Aorta (tissue), 5 donors: ENCODE measurements at regions not wholly inside any gene's neighbourhood (a gene's known extent, or its start where the extent isn't known, plus 50 kb on each side); places are given as distances from the start of the nearest gene placed in this dataset.

Source experiments
- ATAC-seq: fragments of 200-7000 bp; cut with Tn5 transposase; one replicate; pipeline ENCODE4 v1.9.1; 2022; ENCODE audit warnings: moderate library complexity; ENCODE audit not compliant: low FRiP score
- DNase-seq, 2 donors: peaks; one replicate each; pipeline ENCODE4 v3.0.0-alpha.2; 2020
- H3K27ac ChIP-seq, 2 donors: one replicate each; pipeline ENCODE4 v1.5.1; 2013; ENCODE audit warnings: low read length in 2 of 2, mild to moderate bottlenecking in 2 of 2, moderate library complexity in 2 of 2, control low read depth in 1 of 2, inconsistent platforms in 1 of 2, low read depth in 1 of 2
- H3K27me3 ChIP-seq, 2 donors: one replicate each; pipeline ENCODE4 v1.6.1; 2013; ENCODE audit warnings: control low read depth in 1 of 2, low read length in 1 of 2, mild to moderate bottlenecking in 1 of 2, moderate library complexity in 1 of 2; ENCODE audit not compliant: insufficient read depth in 2 of 2, control insufficient read depth in 1 of 2
- H3K36me3 ChIP-seq, 2 donors: one replicate each; pipeline ENCODE4 v1.6.1; 2013; ENCODE audit warnings: control low read depth in 1 of 2, low read length in 1 of 2, mild to moderate bottlenecking in 1 of 2; ENCODE audit not compliant: insufficient read depth in 2 of 2, control insufficient read depth in 1 of 2
- H3K4me1 ChIP-seq, 2 donors: one replicate each; pipeline ENCODE4 v1.6.1; 2013; ENCODE audit warnings: low read length in 2 of 2, control low read depth in 1 of 2, mild to moderate bottlenecking in 1 of 2, moderate library complexity in 1 of 2; ENCODE audit not compliant: insufficient read depth in 2 of 2, control insufficient read depth in 1 of 2
- H3K4me3 ChIP-seq, 2 donors: one replicate each; pipeline ENCODE4 v1.5.1; 2013; ENCODE audit warnings: low read length in 2 of 2, control low read depth in 1 of 2, mild to moderate bottlenecking in 1 of 2
- H3K9me3 ChIP-seq: one replicate; pipeline ENCODE4 v1.6.1; 2013; ENCODE audit warnings: mild to moderate bottlenecking, low read length; ENCODE audit not compliant: control insufficient read depth
- WGBS, 2 donors: extraction: QIAGEN DNeasy Blood & Tissue Kit; methylation state at CpG; one replicate each; pipeline ENCODE4 v1.1.7; 2013; 5-methylcytosine and 5-hydroxymethylcytosine counted together
- intact Hi-C, 2 donors: fragments of 100-400 bp; cut with DNase I; formaldehyde crosslinking; loops; one replicate each; pipeline versions ENCODE4 v1.14.2 to v1.15.0; 2022
- donor health status: healthy with polysubstance abuse.
- donor health status: Bipolar disorder and iron deficiency.
- donor health status: DM: no; HTN: no; CAD: no.
- donor health status: DM: no; HTN: no; CAD: no.
- donor health status: DM: yes; HTN: yes; CAD: no.

DNA sequence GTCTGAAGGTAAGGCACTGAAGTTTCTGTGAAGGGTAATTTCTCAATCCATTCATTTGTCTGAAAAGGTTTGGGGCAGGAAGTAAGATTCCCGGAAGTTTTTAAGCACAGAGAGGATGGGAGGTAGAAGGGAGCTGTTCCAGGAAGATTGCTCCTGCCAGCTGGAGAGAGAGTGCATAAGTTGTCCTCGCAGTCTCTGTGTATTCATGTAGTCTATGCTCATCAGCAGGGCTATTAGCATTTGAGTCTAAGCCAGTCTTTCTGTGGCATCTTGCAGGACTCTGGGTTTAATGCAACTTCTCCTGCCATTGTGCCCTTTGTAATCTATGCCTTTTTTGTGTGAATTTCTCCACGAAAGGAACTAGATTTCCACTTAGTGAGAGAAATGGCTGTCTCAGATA, 140.8 kb upstream of the FGGY start:
- H3K9me3 ChIP-seq = no peaks in the 10 kb centered on the region
- peaks cover 7 to 12% of the 10 kb centered on the region in 2 donors for H3K4me1 ChIP-seq
- H3K36me3 ChIP-seq = no peaks in the 10 kb centered on the region
- H3K4me3 ChIP-seq = no peak overlapping the region
- 6 to 15% methylated on average over 3 of the region's 3 CpGs for WGBS, 2 donors
- H3K27ac ChIP-seq = peak overlapping the region in 1 of 2 donors; percentile 44
- no peaks in the 10 kb centered on the region for H3K27me3 ChIP-seq
- ATAC-seq (no peak), DNase-seq (no peak)
- intact Hi-C loops = no loop called here

DNA sequence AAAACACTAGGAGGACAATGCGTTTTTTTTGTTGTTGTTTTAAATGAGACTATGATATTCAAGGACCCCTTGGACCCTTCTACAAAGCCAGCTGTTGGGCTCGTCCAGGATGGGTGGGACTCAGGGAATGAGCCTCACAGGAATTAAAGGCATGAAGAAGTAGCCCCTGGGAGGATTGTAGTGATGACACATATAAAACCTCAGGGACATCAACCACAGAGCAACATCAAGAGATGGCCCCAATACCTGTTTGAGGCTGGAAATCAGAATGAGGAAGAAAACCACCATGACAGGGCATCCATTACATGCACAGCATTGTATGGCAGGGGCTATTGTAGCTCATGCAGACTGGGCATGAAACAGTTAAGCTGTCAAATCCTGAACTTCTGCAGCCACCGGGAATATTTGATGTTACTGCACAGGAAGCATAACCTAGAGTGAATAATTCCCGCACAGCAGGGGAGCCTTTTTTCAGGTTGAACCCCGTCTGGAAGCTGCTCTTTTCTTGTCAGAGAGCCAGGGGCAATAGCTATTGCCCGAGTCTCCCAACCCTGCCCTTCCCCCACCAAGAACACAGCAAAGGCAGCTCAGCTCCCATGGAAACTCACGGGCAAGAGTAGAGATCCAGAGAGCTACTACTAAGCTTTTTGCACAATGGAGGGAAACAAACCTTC, 140.2 kb upstream of the FGGY start:
- Histone ChIP-seq H3K4me1 (peaks cover 6 to 10% of the 10 kb centered on the region in 2 donors), H3K27me3 (no peaks in the 10 kb centered on the region), H3K36me3 (no peaks in the 10 kb centered on the region), H3K27ac (peak overlapping the region in 1 of 2 donors; percentile 71), H3K4me3 (no peak overlapping the region), H3K9me3 (no peaks in the 10 kb centered on the region)
- 14% methylated on average over 7 of the region's 7 CpGs for WGBS, 2 donors
- DNase-seq (no peak), ATAC-seq (no peak)
- intact Hi-C loops = no loop called here

DNA sequence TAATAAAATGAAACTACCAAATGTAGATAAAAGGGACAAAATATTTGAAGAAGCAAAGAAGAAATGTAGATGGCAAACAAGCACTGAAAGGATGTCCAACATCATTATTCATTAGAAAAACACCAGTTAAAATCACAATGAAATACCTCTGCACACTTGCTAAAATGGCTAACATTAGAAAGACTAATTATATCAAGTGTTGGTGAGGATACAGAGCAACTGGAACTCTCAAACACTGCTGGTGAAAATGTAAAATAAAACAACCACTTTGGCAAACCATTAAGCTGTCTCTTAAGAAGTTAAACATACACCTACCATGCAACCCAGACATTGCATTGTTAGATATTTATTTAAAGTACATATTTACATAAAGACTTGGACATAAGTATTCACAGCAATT, 138.6 kb upstream of the FGGY start:
- no peak for ATAC-seq
- no peak for DNase-seq
- no peaks in the 10 kb centered on the region for H3K36me3 ChIP-seq
- intact Hi-C loops = no loop called here
- no peaks in the 10 kb centered on the region for H3K9me3 ChIP-seq
- H3K4me1 ChIP-seq = peaks cover 4 to 8% of the 10 kb centered on the region in 2 donors
- H3K27me3 ChIP-seq = no peaks in the 10 kb centered on the region
- no peak overlapping the region for H3K4me3 ChIP-seq
- no peak overlapping the region for H3K27ac ChIP-seq

DNA sequence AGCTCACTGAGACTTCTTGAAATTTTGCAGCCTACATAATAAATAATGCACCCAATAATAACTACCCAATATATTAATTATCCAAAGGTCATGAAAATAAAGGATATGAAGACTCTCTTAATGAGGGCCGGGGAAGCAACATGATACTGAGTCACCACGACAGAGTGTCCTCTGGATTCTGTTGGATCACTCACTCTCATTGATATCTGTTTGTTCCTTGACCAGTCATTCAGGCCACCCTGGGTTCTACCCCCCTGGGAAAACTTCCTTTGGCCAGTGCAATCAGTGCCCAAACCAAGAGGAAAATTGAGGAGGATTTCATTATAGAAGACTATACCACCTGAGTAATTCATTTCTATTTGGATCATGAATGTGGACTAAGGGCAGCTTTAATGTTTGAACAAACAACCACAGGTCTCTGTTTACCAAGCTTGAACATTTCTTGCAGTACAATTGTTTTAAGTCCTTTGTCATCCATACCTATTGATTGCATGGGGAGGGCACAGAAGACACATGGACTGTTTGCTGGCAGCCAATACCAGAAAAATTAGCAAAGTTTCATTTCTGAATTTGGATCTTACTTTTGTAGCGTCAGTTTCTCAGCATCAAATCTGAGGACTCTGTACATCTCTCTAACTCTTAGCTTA, 137.2 kb upstream of the FGGY start:
- ATAC-seq = no peak
- Histone ChIP-seq H3K4me1 (peaks cover 11 to 16% of the 10 kb centered on the region in 2 donors), H3K36me3 (no peaks in the 10 kb centered on the region), H3K9me3 (no peaks in the 10 kb centered on the region), H3K4me3 (no peak overlapping the region), H3K27ac (no peak overlapping the region), H3K27me3 (no peaks in the 10 kb centered on the region)
- WGBS, 2 donors = 35 to 52% methylated on average over 3 of the region's 3 CpGs
- DNase-seq = no peak
- intact Hi-C loops = loop anchor here (5.0 to 10.0 kb wide), 3 partner anchors 43 to 377 kb away; partner anchors contain the start of gene JUN (in 1 of the 2)

DNA sequence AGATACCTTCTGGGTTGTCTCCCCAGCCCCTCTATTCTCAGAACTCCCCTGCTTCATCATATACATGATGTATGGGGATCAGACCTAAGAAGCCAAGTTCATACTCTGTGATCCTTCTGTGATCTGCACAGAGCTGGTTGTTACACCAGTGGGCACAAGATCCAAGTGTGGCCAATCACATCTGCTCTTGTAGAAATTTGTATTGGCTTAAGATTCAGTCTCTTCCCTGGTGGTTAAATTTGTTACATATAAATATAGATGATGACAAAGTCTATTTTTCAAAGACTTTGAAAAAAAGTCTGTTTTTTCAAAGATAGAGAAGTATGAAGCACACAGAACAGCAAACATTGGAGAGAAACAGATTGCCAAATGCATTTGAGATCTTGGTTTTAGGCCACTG, 135.8 kb upstream of the FGGY start:
- peak overlapping the region in 1 of 2 donors; percentile 79 for H3K27ac ChIP-seq
- H3K4me3 ChIP-seq = no peak overlapping the region
- intact Hi-C loops = loop anchor here (5.0 to 10.0 kb wide), 3 partner anchors 41 to 379 kb away; partner anchors contain the start of gene JUN (in 1 of the 2)
- ATAC-seq = peak; percentile 66
- peaks cover 11 to 16% of the 10 kb centered on the region in 2 donors for H3K4me1 ChIP-seq
- no peak for DNase-seq
- no peaks in the 10 kb centered on the region for H3K9me3 ChIP-seq
- H3K27me3 ChIP-seq = no peaks in the 10 kb centered on the region
- no peaks in the 10 kb centered on the region for H3K36me3 ChIP-seq

DNA sequence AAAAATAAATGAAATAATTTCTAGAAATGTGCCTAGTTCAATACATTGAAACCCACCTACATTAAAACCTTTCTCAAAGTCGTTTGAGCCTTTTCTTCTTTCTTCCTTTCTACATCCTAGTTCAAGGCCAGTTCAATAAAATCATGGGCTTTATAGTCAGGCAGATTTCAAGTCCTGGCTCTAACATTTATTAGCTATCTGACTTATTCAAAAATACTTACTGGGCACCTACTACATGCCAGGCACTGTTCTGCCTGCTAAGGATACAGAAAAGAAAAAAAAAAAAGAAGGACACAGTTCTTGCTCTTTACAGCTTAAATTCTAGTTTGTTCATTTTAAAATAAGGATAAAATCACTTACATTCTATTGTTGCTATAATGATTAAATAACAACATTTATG, 134.2 kb upstream of the FGGY start:
- no peaks in the 10 kb centered on the region for H3K27me3 ChIP-seq
- H3K36me3 ChIP-seq = no peaks in the 10 kb centered on the region
- no peak for ATAC-seq
- H3K27ac ChIP-seq = peak overlapping the region in 1 of 2 donors; percentile 67
- H3K9me3 ChIP-seq = no peaks in the 10 kb centered on the region
- H3K4me3 ChIP-seq = no peak overlapping the region
- WGBS, 2 donors = 17% methylated on average over 1 of the region's 1 CpG
- H3K4me1 ChIP-seq = peaks cover 9 to 16% of the 10 kb centered on the region in 2 donors
- intact Hi-C loops = loop anchor here (5.0 to 10.0 kb wide), 3 partner anchors 40 to 380 kb away; partner anchors contain the start of gene JUN (in 1 of the 2)
- no peak for DNase-seq

DNA sequence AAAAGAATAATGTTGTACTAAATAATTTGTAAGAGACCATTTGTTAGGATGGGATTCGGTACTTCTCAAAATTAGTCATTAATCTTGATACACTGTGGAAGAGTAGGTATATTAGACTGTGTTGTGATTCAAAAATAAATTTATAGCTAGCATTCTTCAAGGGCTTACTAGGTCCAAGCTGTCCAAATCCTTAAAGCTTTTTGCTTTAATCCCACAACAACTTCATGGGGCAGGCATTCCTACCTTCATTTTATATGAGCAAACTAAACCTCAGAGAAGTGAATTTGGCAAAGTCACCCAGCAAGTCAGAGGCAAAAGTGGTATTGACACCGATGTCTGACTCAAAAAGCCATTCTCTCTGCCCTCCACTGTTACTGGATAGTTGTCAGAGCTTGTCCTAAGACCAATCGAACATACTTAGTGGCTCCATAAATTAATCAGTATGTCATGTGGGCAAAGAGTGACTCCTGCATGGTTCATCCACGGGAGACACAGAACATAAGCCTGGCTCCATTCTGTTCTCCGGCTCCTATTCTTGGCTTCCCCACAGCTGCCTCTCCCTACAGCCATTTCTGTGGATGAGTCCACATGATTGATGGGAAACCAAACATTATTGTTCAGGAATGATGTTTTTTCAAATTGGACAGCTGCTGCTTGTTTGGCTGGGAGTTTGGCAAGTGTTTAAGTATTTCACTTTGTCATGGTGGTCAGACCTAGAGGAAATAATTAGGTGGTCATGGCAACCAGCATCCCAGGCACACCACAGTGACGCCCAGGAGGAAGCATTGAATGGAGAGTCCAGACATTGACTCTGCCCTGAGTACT, 133.4 kb upstream of the FGGY start:
- H3K27ac ChIP-seq = peak overlapping the region; percentile 67 to 82
- no peaks in the 10 kb centered on the region for H3K36me3 ChIP-seq
- intact Hi-C loops = loop anchor here (5.0 to 10.0 kb wide), 3 partner anchors 39 to 381 kb away; partner anchors contain the start of gene JUN (in 1 of the 2)
- no peak for ATAC-seq
- H3K27me3 ChIP-seq = no peaks in the 10 kb centered on the region
- DNase-seq = no peak
- 28 to 29% methylated on average over 6 of the region's 6 CpGs for WGBS, 2 donors
- no peaks in the 10 kb centered on the region for H3K9me3 ChIP-seq
- peaks cover 9 to 16% of the 10 kb centered on the region in 2 donors for H3K4me1 ChIP-seq
- no peak overlapping the region for H3K4me3 ChIP-seq

DNA sequence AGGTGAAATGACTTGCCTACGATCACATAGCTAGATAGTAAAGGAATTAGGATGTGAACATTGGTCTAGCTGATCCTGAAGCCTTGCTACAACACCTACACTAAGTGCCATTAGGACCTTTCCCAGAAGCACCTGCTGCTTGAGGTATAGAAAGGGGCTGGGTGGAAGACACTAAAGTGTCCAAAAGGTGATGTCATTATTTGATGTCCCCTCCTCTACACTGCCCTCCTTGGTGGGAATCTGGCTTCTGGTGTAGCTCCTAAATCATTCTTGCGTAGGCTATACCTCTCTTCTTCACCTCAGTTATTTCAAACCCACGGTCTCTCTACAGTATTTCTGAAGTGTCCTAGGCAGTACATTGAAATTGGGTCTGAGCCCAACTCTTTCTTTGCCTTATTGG, 132.5 kb upstream of the FGGY start:
- peaks cover 9 to 16% of the 10 kb centered on the region in 2 donors for H3K4me1 ChIP-seq
- no peaks in the 10 kb centered on the region for H3K9me3 ChIP-seq
- no peak for ATAC-seq
- WGBS, 2 donors = 62 to 63% methylated on average over 3 of the region's 3 CpGs
- no peaks in the 10 kb centered on the region for H3K36me3 ChIP-seq
- H3K27me3 ChIP-seq = no peaks in the 10 kb centered on the region
- intact Hi-C loops = loop anchor here (5.0 to 10.0 kb wide), 3 partner anchors 38 to 382 kb away; partner anchors contain the start of gene JUN (in 1 of the 2)
- DNase-seq = no peak
- no peak overlapping the region for H3K4me3 ChIP-seq
- H3K27ac ChIP-seq = peak overlapping the region in 1 of 2 donors; percentile 28
